ENCODE measurements at regions not wholly inside any gene's neighbourhood (a gene's known extent, or its start where the extent isn't known, plus 50 kb on each side); places are given as distances from the start of the nearest gene placed in this dataset.

DNA sequence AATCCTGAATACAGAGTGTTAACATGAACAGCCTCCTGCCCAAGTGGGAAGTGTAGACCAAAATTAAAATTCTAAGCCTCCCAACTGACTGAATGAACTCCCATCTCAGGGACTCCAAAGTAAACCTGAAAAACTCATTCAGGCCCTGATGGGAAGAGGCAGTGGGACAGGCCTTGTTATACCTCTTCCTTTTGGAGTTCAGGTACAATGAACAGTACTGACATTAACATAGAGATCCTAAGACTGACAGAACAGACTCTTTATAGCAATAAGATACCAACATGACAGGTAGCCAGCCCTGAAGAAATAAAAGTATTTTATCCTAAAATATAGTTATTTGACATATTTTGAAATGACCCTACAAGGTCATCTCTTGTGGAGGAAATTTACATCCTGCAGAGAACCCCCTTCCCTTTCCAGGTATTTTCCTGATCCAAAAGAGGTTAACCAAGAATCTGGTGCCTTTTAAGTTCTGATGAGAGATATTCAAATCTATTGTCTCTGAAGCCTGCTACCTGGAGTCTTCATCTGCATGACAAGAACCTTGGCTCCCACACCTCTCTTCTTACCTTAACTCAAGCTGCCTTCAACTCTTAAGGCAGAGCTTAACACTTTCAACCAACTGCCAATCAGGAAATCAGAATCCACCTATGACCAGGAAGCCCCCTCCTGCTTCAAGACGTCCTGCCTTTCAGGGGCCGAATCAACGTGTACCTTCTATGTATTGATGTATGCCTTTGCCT is 103.3 kb upstream of the PFKP start:
- no peak for TF ChIP-seq POLR2AphosphoS5 (IDR thresholded peaks at IDR 0.05)
- TF ChIP-seq, protein P1, sequence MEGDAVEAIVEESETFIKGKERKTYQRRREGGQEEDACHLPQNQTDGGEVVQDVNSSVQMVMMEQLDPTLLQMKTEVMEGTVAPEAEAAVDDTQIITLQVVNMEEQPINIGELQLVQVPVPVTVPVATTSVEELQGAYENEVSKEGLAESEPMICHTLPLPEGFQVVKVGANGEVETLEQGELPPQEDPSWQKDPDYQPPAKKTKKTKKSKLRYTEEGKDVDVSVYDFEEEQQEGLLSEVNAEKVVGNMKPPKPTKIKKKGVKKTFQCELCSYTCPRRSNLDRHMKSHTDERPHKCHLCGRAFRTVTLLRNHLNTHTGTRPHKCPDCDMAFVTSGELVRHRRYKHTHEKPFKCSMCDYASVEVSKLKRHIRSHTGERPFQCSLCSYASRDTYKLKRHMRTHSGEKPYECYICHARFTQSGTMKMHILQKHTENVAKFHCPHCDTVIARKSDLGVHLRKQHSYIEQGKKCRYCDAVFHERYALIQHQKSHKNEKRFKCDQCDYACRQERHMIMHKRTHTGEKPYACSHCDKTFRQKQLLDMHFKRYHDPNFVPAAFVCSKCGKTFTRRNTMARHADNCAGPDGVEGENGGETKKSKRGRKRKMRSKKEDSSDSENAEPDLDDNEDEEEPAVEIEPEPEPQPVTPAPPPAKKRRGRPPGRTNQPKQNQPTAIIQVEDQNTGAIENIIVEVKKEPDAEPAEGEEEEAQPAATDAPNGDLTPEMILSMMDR (IDR thresholded peaks at IDR 0.05) = no peak
